GM21717 (cell line): ENCODE measurements at regions not wholly inside any gene's neighbourhood (a gene's known extent, or its start where the extent isn't known, plus 50 kb on each side); places are given as distances from the start of the nearest gene placed in this dataset.
"Not testable (repeated sequence)": the region's sequence is repeated elsewhere in the genome, so short reads cannot be mapped to it uniquely, and the experiment has no call there.

ENCODE experiments used
- ATAC-seq: cut with Tn5 transposase; IDR thresholded peaks from one replicate; pipeline ENCODE4 v1.9.1; 2021; ENCODE audit warnings: mild to moderate bottlenecking, moderate library complexity; ENCODE audit not compliant: unreplicated experiment

GRCh38 chr12:75874441-75874840 lies 157.1 kb downstream of the PHLDA1 start:
- ATAC-seq: no peak

GRCh38 chr12:75872762-75873161 lies 158.8 kb downstream of the PHLDA1 start:
- ATAC-seq: no peak

GRCh38 chr12:75870878-75871277 lies 160.7 kb downstream of the PHLDA1 start:
- ATAC-seq: no peak

- no peak for ATAC-seq
These were observed 163.1 kb downstream of the PHLDA1 start for GRCh38 chr12:75868501-75868900.

- ATAC-seq: no peak
These were observed 166.3 kb downstream of the PHLDA1 start for GRCh38 chr12:75865315-75865714.

GRCh38 chr12:75864161-75864560 lies 167.4 kb downstream of the PHLDA1 start:
- ATAC-seq: no peak

GRCh38 chr12:75863533-75863932 lies 168.0 kb downstream of the PHLDA1 start:
- no peak for ATAC-seq

GRCh38 chr12:75862692-75863471 lies 168.7 kb downstream of the PHLDA1 start:
- ATAC-seq: no peak

GRCh38 chr12:75859868-75860267 lies 171.7 kb downstream of the PHLDA1 start:
- ATAC-seq: no peak

GRCh38 chr12:75856235-75856634 lies 175.3 kb downstream of the PHLDA1 start:
- no peak for ATAC-seq

GRCh38 chr12:75855360-75855759 lies 176.2 kb downstream of the PHLDA1 start:
- no peak for ATAC-seq

- ATAC-seq: no peak
These were observed 176.8 kb downstream of the PHLDA1 start for GRCh38 chr12:75854681-75855309.

- ATAC-seq: not testable (repeated sequence)
These were observed 177.4 kb downstream of the PHLDA1 start for GRCh38 chr12:75854137-75854536.

GRCh38 chr12:75853626-75854025 lies 177.9 kb downstream of the PHLDA1 start:
- no peak for ATAC-seq

- no peak for ATAC-seq
These were observed 178.6 kb downstream of the PHLDA1 start for GRCh38 chr12:75852956-75853355.

- ATAC-seq: no peak
These were observed 179.4 kb downstream of the PHLDA1 start for GRCh38 chr12:75852143-75852542.

- no peak for ATAC-seq
These were observed 180.7 kb downstream of the PHLDA1 start for GRCh38 chr12:75850721-75851462.

GRCh38 chr12:75848961-75849360 lies 182.6 kb downstream of the PHLDA1 start:
- ATAC-seq: no peak

GRCh38 chr12:75848431-75848925 lies 183.1 kb downstream of the PHLDA1 start:
- ATAC-seq: no peak

GRCh38 chr12:75846102-75846501 lies 185.5 kb downstream of the PHLDA1 start:
- no peak for ATAC-seq

- ATAC-seq: no peak
These were observed 186.6 kb downstream of the PHLDA1 start for GRCh38 chr12:75844985-75845384.
